Fibroblast of lung (primary cell): ENCODE measurements at regions not wholly inside any gene's neighbourhood (a gene's known extent, or its start where the extent isn't known, plus 50 kb on each side); places are given as distances from the start of the nearest gene placed in this dataset.

ENCODE experiments used
- DNase-seq, 2 donors: peaks; one replicate each; pipeline versions ENCODE4 v3.0.0 to v3.0.0-alpha.2; 2010; ENCODE audit warnings: low read depth in 2 of 2
- H2AFZ ChIP-seq: 2 replicates; pipeline ENCODE4 v1.5.1; 2012; ENCODE audit warnings: low read length, control low read depth, inconsistent platforms
- H3K27ac ChIP-seq: 2 replicates; pipeline ENCODE4 v1.5.1; 2011; ENCODE audit warnings: low read length, control low read depth; ENCODE audit not compliant: insufficient read depth
- H3K27me3 ChIP-seq: 2 replicates; pipeline ENCODE4 v1.5.1; 2011; ENCODE audit warnings: mild to moderate bottlenecking, low read length; ENCODE audit not compliant: control insufficient read depth, insufficient read depth
- H3K36me3 ChIP-seq: 2 replicates; pipeline ENCODE4 v1.5.1; 2011; ENCODE audit warnings: low read length; ENCODE audit not compliant: control insufficient read depth, insufficient read depth
- H3K4me1 ChIP-seq: 2 replicates; pipeline ENCODE4 v1.5.1; 2011; ENCODE audit warnings: low read length; ENCODE audit not compliant: control insufficient read depth, insufficient read depth; ENCODE audit errors: extremely low read depth
- H3K4me2 ChIP-seq: 2 replicates; pipeline ENCODE4 v1.5.1; 2011; ENCODE audit warnings: low read length, control low read depth; ENCODE audit not compliant: insufficient read depth; ENCODE audit errors: extremely low read depth
- H3K4me3 ChIP-seq, 4 experiments: fragments of 200-600 bp in 1 of 4; sonication (generic) in 1 of 4; replicated peaks in 1 of 4; 2 replicates each; pipeline ENCODE4 v1.5.1; 2011 to 2016; ENCODE audit warnings: low read length in 4 of 4, low read depth in 3 of 4, mild to moderate bottlenecking in 3 of 4, control low read depth in 2 of 4, inconsistent platforms in 1 of 4, mixed read lengths in 1 of 4; ENCODE audit not compliant: insufficient read depth in 1 of 4; ENCODE audit errors: control extremely low read depth in 1 of 4
- H3K79me2 ChIP-seq: 2 replicates; pipeline ENCODE4 v1.5.1; 2012; ENCODE audit warnings: mild to moderate bottlenecking, low read length, inconsistent platforms; ENCODE audit not compliant: control insufficient read depth, insufficient read depth
- H3K9ac ChIP-seq: 2 replicates; pipeline ENCODE4 v1.5.1; 2011; ENCODE audit warnings: mild to moderate bottlenecking, low read length, control low read depth; ENCODE audit not compliant: insufficient read depth
- H3K9me3 ChIP-seq: 2 replicates; pipeline ENCODE4 v1.5.1; 2012; ENCODE audit warnings: low read depth, low read length; ENCODE audit not compliant: control insufficient read depth, insufficient read depth
- H4K20me1 ChIP-seq: 2 replicates; pipeline ENCODE4 v1.5.1; 2011; ENCODE audit warnings: low read length; ENCODE audit not compliant: control insufficient read depth, insufficient read depth; ENCODE audit errors: extremely low read depth
- CTCF ChIP-seq, 2 donors: IDR thresholded peaks in 1 of 2; conservative IDR thresholded peaks in 1 of 2; 1 replicate in 1 of 2; 2 replicates in 1 of 2; pipeline ENCODE4 v1.5.1; 2011 to 2012; ENCODE audit warnings: low read length in 2 of 2, control low read depth in 1 of 2, inconsistent platforms in 1 of 2, low read depth in 1 of 2, mild to moderate bottlenecking in 1 of 2
- EZH2 ChIP-seq: IDR thresholded peaks from 2 replicates; pipeline ENCODE4 v1.5.1; 2012; ENCODE audit warnings: low read length, control low read depth, mild to moderate bottlenecking; ENCODE audit errors: missing control alignments

GRCh38 chr9:74007833-74008232, 489.3 kb upstream of the RORB start:
- no peak overlapping the region for H3K4me3 ChIP-seq
- H2AFZ ChIP-seq, result no peak overlapping the region
- no peak overlapping the region for H3K27ac ChIP-seq
- no peaks in the 10 kb centered on the region for H4K20me1 ChIP-seq
- no peaks in the 10 kb centered on the region for H3K9me3 ChIP-seq
- TF ChIP-seq EZH2 (no peak), CTCF (conservative IDR thresholded peaks at IDR 0.05 in 1 of 2, IDR thresholded peaks at IDR 0.05 in 1 of 2; ENCODE audit: low read depth in 1 of 2, low read length in 2 of 2) (no peak)
- no peak overlapping the region for H3K4me2 ChIP-seq
- H3K79me2 ChIP-seq, result no peaks in the 10 kb centered on the region
- H3K36me3 ChIP-seq, result no peaks in the 10 kb centered on the region
- H3K4me1 ChIP-seq, result no peaks in the 10 kb centered on the region
- no peak for DNase-seq
- H3K9ac ChIP-seq, result no peak overlapping the region
- no peaks in the 10 kb centered on the region for H3K27me3 ChIP-seq

GRCh38 chr9:74016004-74016403, 481.1 kb upstream of the RORB start:
- H3K4me3 ChIP-seq, result no peak overlapping the region
- no peaks in the 10 kb centered on the region for H3K4me1 ChIP-seq
- H3K9me3 ChIP-seq, result no peaks in the 10 kb centered on the region
- H3K36me3 ChIP-seq, result no peaks in the 10 kb centered on the region
- no peak overlapping the region for H3K27ac ChIP-seq
- H3K4me2 ChIP-seq, result no peak overlapping the region
- no peak for TF ChIP-seq EZH2
- TF ChIP-seq CTCF (conservative IDR thresholded peaks at IDR 0.05 in 1 of 2, IDR thresholded peaks at IDR 0.05 in 1 of 2; ENCODE audit: low read depth in 1 of 2, low read length in 2 of 2), result no peak
- no peak overlapping the region for H3K9ac ChIP-seq
- H2AFZ ChIP-seq, result no peak overlapping the region
- no peaks in the 10 kb centered on the region for H3K27me3 ChIP-seq
- no peak for DNase-seq
- H4K20me1 ChIP-seq, result no peaks in the 10 kb centered on the region
- H3K79me2 ChIP-seq, result no peaks in the 10 kb centered on the region

- Histone ChIP-seq H4K20me1 (no peaks in the 10 kb centered on the region), H3K79me2 (no peaks in the 10 kb centered on the region), H3K36me3 (no peaks in the 10 kb centered on the region), H3K27ac (no peak overlapping the region), H3K27me3 (no peaks in the 10 kb centered on the region), H3K4me2 (no peak overlapping the region), H3K9ac (no peak overlapping the region), H2AFZ (no peak overlapping the region), H3K9me3 (no peaks in the 10 kb centered on the region), H3K4me1 (no peaks in the 10 kb centered on the region), H3K4me3 (no peak overlapping the region)
- TF ChIP-seq CTCF (conservative IDR thresholded peaks at IDR 0.05 in 1 of 2, IDR thresholded peaks at IDR 0.05 in 1 of 2; ENCODE audit: low read depth in 1 of 2, low read length in 2 of 2), result no peak
- no peak for TF ChIP-seq EZH2
- peak in 1 of 2 donors; percentile 96 for DNase-seq
Observed at GRCh38 chr9:74025402-74025925, 471.7 kb upstream of the RORB start.
